GM23338 (cell line): ENCODE measurements at regions not wholly inside any gene's neighbourhood (a gene's known extent, or its start where the extent isn't known, plus 50 kb on each side); places are given as distances from the start of the nearest gene placed in this dataset.

Source experiments
- ATAC-seq: fragments of 200-7000 bp; cut with Tn5 transposase; 3 replicates; pipeline ENCODE4 v1.9.1; 2020
- DNase-seq: peaks from one replicate; pipeline ENCODE4 v3.0.0-alpha.2; 2015; ENCODE audit warnings: low spot score
- H2AFZ ChIP-seq: fragments of 200-600 bp; sonication (generic); 2 replicates; pipeline ENCODE4 v1.8.0; 2016; ENCODE audit warnings: antibody characterized with exemption, mild to moderate bottlenecking, moderate library complexity
- H3F3A ChIP-seq: fragments of 200-600 bp; sonication (generic); replicated peaks from 2 replicates; pipeline ENCODE4 v1.8.0; 2017; ENCODE audit warnings: antibody characterized with exemption, mixed run types, low read depth
- H3K27ac ChIP-seq: fragments of 200-600 bp; sonication (generic); 2 replicates; pipeline ENCODE4 v1.6.1; 2016; ENCODE audit warnings: low read depth
- H3K27me3 ChIP-seq: fragments of 200-600 bp; sonication (generic); 2 replicates; pipeline ENCODE4 v1.8.0; 2016; ENCODE audit warnings: mild to moderate bottlenecking, mixed run types, moderate library complexity; ENCODE audit not compliant: insufficient read depth
- H3K36me3 ChIP-seq: fragments of 200-600 bp; sonication (generic); 2 replicates; pipeline ENCODE4 v1.8.0; 2016; ENCODE audit warnings: mild to moderate bottlenecking; ENCODE audit not compliant: insufficient read depth
- H3K4me1 ChIP-seq: fragments of 200-600 bp; sonication (generic); 2 replicates; pipeline ENCODE4 v1.8.0; 2016; ENCODE audit warnings: mild to moderate bottlenecking, moderate library complexity; ENCODE audit not compliant: insufficient read depth
- H3K4me2 ChIP-seq: fragments of 200-600 bp; sonication (generic); 2 replicates; pipeline ENCODE4 v1.7.1; 2017; ENCODE audit warnings: mixed run types
- H3K4me3 ChIP-seq: fragments of 200-600 bp; sonication (generic); 2 replicates; pipeline ENCODE4 v1.6.1; 2016; ENCODE audit warnings: mixed run types
- H3K79me2 ChIP-seq: fragments of 200-600 bp; sonication (generic); replicated peaks from 2 replicates; pipeline ENCODE4 v1.8.0; 2017; ENCODE audit warnings: mild to moderate bottlenecking; ENCODE audit not compliant: insufficient read depth
- H3K9me2 ChIP-seq: fragments of 200-600 bp; sonication (generic); 2 replicates; pipeline ENCODE4 v1.8.0; 2017; ENCODE audit not compliant: insufficient read depth
- H4K20me1 ChIP-seq: fragments of 200-600 bp; sonication (generic); replicated peaks from 2 replicates; pipeline ENCODE4 v1.8.0; 2017; ENCODE audit warnings: mild to moderate bottlenecking; ENCODE audit not compliant: insufficient read depth
- H3K27ac Mint-ChIP-seq: 2 replicates; pipeline ENCODE4 v1.8.0; 2020; ENCODE audit warnings: inconsistent platforms, mild to moderate bottlenecking, moderate library complexity, mixed read lengths
- H3K27me3 Mint-ChIP-seq: 3 replicates; pipeline ENCODE4 v1.8.0; 2022; ENCODE audit warnings: low read depth, mild to moderate bottlenecking, moderate library complexity, mixed read lengths, inconsistent platforms; ENCODE audit not compliant: insufficient read depth, poor library complexity
- H3K36me3 Mint-ChIP-seq: 3 replicates; pipeline ENCODE4 v1.8.0; 2021; ENCODE audit warnings: low read depth, mild to moderate bottlenecking, inconsistent platforms, moderate library complexity, mixed read lengths
- H3K4me1 Mint-ChIP-seq: 3 replicates; pipeline ENCODE4 v1.8.0; 2020; ENCODE audit warnings: mild to moderate bottlenecking, inconsistent platforms, mixed read lengths
- H3K4me3 Mint-ChIP-seq: 3 replicates; pipeline ENCODE4 v1.8.0; 2021; ENCODE audit warnings: moderate library complexity, mild to moderate bottlenecking, inconsistent platforms, mixed read lengths
- H3K9me3 Mint-ChIP-seq: 3 replicates; pipeline ENCODE4 v1.8.0; 2020; ENCODE audit warnings: moderate library complexity, mild to moderate bottlenecking, inconsistent platforms, mixed read lengths
- CREB1 ChIP-seq: fragments of 250-450 bp; sonication (Bioruptor Pico); IDR thresholded peaks from 2 replicates; pipeline ENCODE4 v1.5.0; 2020; ENCODE audit warnings: low read depth, mild to moderate bottlenecking, moderate library complexity
- CTCF ChIP-seq, 2 experiments: fragments of 200-600 bp in 1 of 2; sonication (generic) in 1 of 2; conservative IDR thresholded peaks; 2 replicates each; pipeline versions ENCODE4 v1.5.1 to v1.6.1; 2016 to 2017; ENCODE audit warnings: antibody characterized with exemption in 2 of 2, low read depth in 2 of 2, mild to moderate bottlenecking in 2 of 2, moderate library complexity in 1 of 2
- ETS1 ChIP-seq: IDR thresholded peaks from 2 replicates; pipeline ENCODE4 v1.6.1; 2016; ENCODE audit warnings: antibody characterized with exemption
- NANOG ChIP-seq: IDR thresholded peaks from 2 replicates; pipeline ENCODE4 v1.6.1; 2016; ENCODE audit warnings: antibody characterized with exemption, borderline replicate concordance
- REST ChIP-seq: IDR thresholded peaks from one replicate; pipeline ENCODE4 v1.6.1; 2018; ENCODE audit warnings: antibody characterized with exemption; ENCODE audit not compliant: unreplicated experiment
- ZNF331 ChIP-seq: fragments of 250-450 bp; sonication (Bioruptor Pico); IDR thresholded peaks from 2 replicates; pipeline ENCODE4 v1.5.0; 2020; ENCODE audit warnings: low read depth, mild to moderate bottlenecking, moderate library complexity

- Histone ChIP-seq H3K36me3 (no peaks in the 10 kb centered on the region), H3K4me1 (peaks cover 12% of the 10 kb centered on the region), H3K27ac (peak overlapping the region; percentile 55; the same call in 1 of the 2 replicates), H2AFZ (peak overlapping the region; percentile 94), H3F3A (no peaks in the 10 kb centered on the region), H3K79me2 (no peaks in the 10 kb centered on the region), H4K20me1 (no peaks in the 10 kb centered on the region), H3K4me3 (peak overlapping the region; percentile 31; the same call in 1 of the 2 replicates), H3K27me3 (no peaks in the 10 kb centered on the region), H3K4me2 (peak overlapping the region; percentile 71), H3K9me2 (no peaks in the 10 kb centered on the region)
- no peaks in the 10 kb centered on the region for H3K9me3 Mint-ChIP-seq
- H3K36me3 Mint-ChIP-seq = no peaks in the 10 kb centered on the region
- ATAC-seq (peak; percentile 81), DNase-seq (peak; percentile 78)
- H3K4me3 Mint-ChIP-seq = peak overlapping the region; percentile 46; the same call in 1 of the 3 replicates
- TF ChIP-seq CREB1 = no peak
- no peak for TF ChIP-seq NANOG
- no peak for TF ChIP-seq ZNF331
- TF ChIP-seq CTCF (conservative IDR thresholded peaks at IDR 0.05; ENCODE audit: low read depth in 2 of 2) = peak; percentile 66 to 82
- TF ChIP-seq REST = no peak
- H3K4me1 Mint-ChIP-seq = peaks cover 15% of the 10 kb centered on the region
- H3K27ac Mint-ChIP-seq = no peak overlapping the region
- H3K27me3 Mint-ChIP-seq = peaks cover 7% of the 10 kb centered on the region
Observed at GRCh38 chr21:41612674-41613532, 104.9 kb upstream of the TMPRSS2 start.

GRCh38 chr21:41611966-41612606 is 104.1 kb upstream of the TMPRSS2 start:
- Mint-ChIP-seq H3K9me3 (no peaks in the 10 kb centered on the region), H3K4me1 (peaks cover 15% of the 10 kb centered on the region), H3K27ac (no peak overlapping the region), H3K36me3 (no peaks in the 10 kb centered on the region; the same call in 2 of the 3 replicates), H3K4me3 (no peak overlapping the region), H3K27me3 (peaks cover 9% of the 10 kb centered on the region)
- H3K4me2 ChIP-seq = peak overlapping the region; percentile 71; the same call in 1 of the 2 replicates
- no peak overlapping the region for H3K27ac ChIP-seq
- H3K27me3 ChIP-seq = no peaks in the 10 kb centered on the region
- peaks cover 12% of the 10 kb centered on the region for H3K4me1 ChIP-seq
- H3K4me3 ChIP-seq = peak overlapping the region; percentile 31; the same call in 1 of the 2 replicates
- H4K20me1 ChIP-seq = no peaks in the 10 kb centered on the region
- H2AFZ ChIP-seq = peak overlapping the region; percentile 85; the same call in 1 of the 2 replicates
- no peaks in the 10 kb centered on the region for H3F3A ChIP-seq
- TF ChIP-seq ETS1 (no peak), CTCF (conservative IDR thresholded peaks at IDR 0.05; ENCODE audit: low read depth in 2 of 2) (peak in 1 of 2 experiments; percentile 81; a peak in 3 of 4 replicates)
- no peaks in the 10 kb centered on the region for H3K79me2 ChIP-seq
- H3K9me2 ChIP-seq = no peaks in the 10 kb centered on the region
- peak; percentile 73 for DNase-seq
- ATAC-seq = peak; percentile 81
- H3K36me3 ChIP-seq = no peaks in the 10 kb centered on the region
